Muscle layer of duodenum (tissue), 2 donors: ENCODE measurements at regions not wholly inside any gene's neighbourhood (a gene's known extent, or its start where the extent isn't known, plus 50 kb on each side); places are given as distances from the start of the nearest gene placed in this dataset.
"Not testable (repeated sequence)": the region's sequence is repeated elsewhere in the genome, so short reads cannot be mapped to it uniquely, and the experiment has no call there.

Experiments used
- H3K27ac ChIP-seq: one replicate; pipeline ENCODE4 v1.7.0; 2013; ENCODE audit warnings: mild to moderate bottlenecking, low read length
- H3K27me3 ChIP-seq: one replicate; pipeline ENCODE4 v1.7.0; 2013; ENCODE audit warnings: low read depth, mild to moderate bottlenecking, control low read depth, low read length
- H3K36me3 ChIP-seq, 2 donors: one replicate each; pipeline ENCODE4 v1.7.0; 2013; ENCODE audit warnings: low read length in 2 of 2, control low read depth in 1 of 2, mild to moderate bottlenecking in 1 of 2; ENCODE audit not compliant: insufficient read depth in 2 of 2, control insufficient read depth in 1 of 2
- H3K4me1 ChIP-seq, 2 donors: one replicate each; pipeline ENCODE4 v1.7.0; 2013; ENCODE audit warnings: low read length in 2 of 2, mild to moderate bottlenecking in 2 of 2, control low read depth in 1 of 2, moderate library complexity in 1 of 2; ENCODE audit not compliant: insufficient read depth in 2 of 2, control insufficient read depth in 1 of 2
- H3K4me3 ChIP-seq, 2 donors: one replicate each; pipeline ENCODE4 v1.7.0; 2013; ENCODE audit warnings: low read length in 2 of 2, low read depth in 1 of 2, mild to moderate bottlenecking in 1 of 2
- H3K9me3 ChIP-seq, 2 donors: one replicate each; pipeline ENCODE4 v1.7.0; 2013; ENCODE audit warnings: low read length in 2 of 2, control low read depth in 1 of 2, mild to moderate bottlenecking in 1 of 2; ENCODE audit not compliant: control insufficient read depth in 1 of 2
- donor health status: healthy.

GRCh38 chr7:76937781-76938180, 94.4 kb downstream of the SPDYE17 start:
- not testable (repeated sequence) for H3K9me3 ChIP-seq, H3K27ac ChIP-seq, H3K4me1 ChIP-seq, H3K4me3 ChIP-seq, H3K36me3 ChIP-seq, H3K27me3 ChIP-seq

GRCh38 chr7:76937330-76937729, 94.8 kb downstream of the SPDYE17 start:
- H3K4me1 ChIP-seq, H3K27me3 ChIP-seq, H3K9me3 ChIP-seq, H3K36me3 ChIP-seq, H3K27ac ChIP-seq, H3K4me3 ChIP-seq: not testable (repeated sequence)

- H3K4me3 ChIP-seq, H3K27ac ChIP-seq, H3K27me3 ChIP-seq, H3K4me1 ChIP-seq, H3K9me3 ChIP-seq, H3K36me3 ChIP-seq: not testable (repeated sequence)
These were observed 95.8 kb downstream of the SPDYE17 start for GRCh38 chr7:76936346-76936745.

- H3K36me3 ChIP-seq, H3K9me3 ChIP-seq, H3K4me1 ChIP-seq, H3K4me3 ChIP-seq, H3K27me3 ChIP-seq, H3K27ac ChIP-seq: not testable (repeated sequence)
These were observed 97.5 kb downstream of the SPDYE17 start for GRCh38 chr7:76934711-76935110.

- H3K36me3 ChIP-seq, H3K9me3 ChIP-seq, H3K27me3 ChIP-seq, H3K4me1 ChIP-seq, H3K27ac ChIP-seq, H3K4me3 ChIP-seq: not testable (repeated sequence)
These were observed 99.2 kb downstream of the SPDYE17 start for GRCh38 chr7:76932957-76933356.

- H3K9me3 ChIP-seq, H3K27me3 ChIP-seq, H3K36me3 ChIP-seq, H3K4me3 ChIP-seq, H3K27ac ChIP-seq, H3K4me1 ChIP-seq: not testable (repeated sequence)
These were observed 100.7 kb downstream of the SPDYE17 start for GRCh38 chr7:76931441-76931840.

- H3K4me1 ChIP-seq, H3K36me3 ChIP-seq, H3K9me3 ChIP-seq, H3K27me3 ChIP-seq, H3K4me3 ChIP-seq, H3K27ac ChIP-seq: not testable (repeated sequence)
These were observed 101.7 kb downstream of the SPDYE17 start for GRCh38 chr7:76930416-76930815.

GRCh38 chr7:76928751-76929150, 103.4 kb downstream of the SPDYE17 start:
- H3K27ac ChIP-seq, H3K4me1 ChIP-seq, H3K9me3 ChIP-seq, H3K36me3 ChIP-seq, H3K27me3 ChIP-seq, H3K4me3 ChIP-seq: not testable (repeated sequence)

- H3K9me3 ChIP-seq, H3K27me3 ChIP-seq, H3K36me3 ChIP-seq, H3K4me3 ChIP-seq, H3K4me1 ChIP-seq, H3K27ac ChIP-seq: not testable (repeated sequence)
These were observed 104.3 kb downstream of the SPDYE17 start for GRCh38 chr7:76927741-76928393.

- H3K27me3 ChIP-seq, H3K9me3 ChIP-seq, H3K36me3 ChIP-seq, H3K4me1 ChIP-seq, H3K4me3 ChIP-seq, H3K27ac ChIP-seq: not testable (repeated sequence)
These were observed 105.7 kb downstream of the SPDYE17 start for GRCh38 chr7:76926416-76926815.

GRCh38 chr7:76924756-76925155, 107.4 kb downstream of the SPDYE17 start:
- not testable (repeated sequence) for H3K27ac ChIP-seq, H3K4me3 ChIP-seq, H3K4me1 ChIP-seq, H3K36me3 ChIP-seq, H3K9me3 ChIP-seq, H3K27me3 ChIP-seq

- not testable (repeated sequence) for H3K4me1 ChIP-seq
These were observed 113.5 kb downstream of the SPDYE17 start for GRCh38 chr7:76918619-76919018.

More at GRCh38 chr7:76918619-76919018, 113.5 kb downstream of the SPDYE17 start:
- not testable (repeated sequence) for H3K27ac ChIP-seq, H3K4me3 ChIP-seq, H3K27me3 ChIP-seq, H3K36me3 ChIP-seq, H3K9me3 ChIP-seq
